WTC11 (cell line): ENCODE measurements at regions not wholly inside any gene's neighbourhood (a gene's known extent, or its start where the extent isn't known, plus 50 kb on each side); places are given as distances from the start of the nearest gene placed in this dataset.

Source experiments
- ATAC-seq: fragments of 200-7000 bp; cut with Tn5 transposase; 2 replicates; pipeline ENCODE4 v1.10.0; 2021; ENCODE audit warnings: mild to moderate bottlenecking, moderate library complexity
- CTCF ChIA-PET: fragments of 300-600 bp; sonication (Branson Sonifier 250); formaldehyde crosslinking; loops from one replicate; lab custom pipeline; 2021; ENCODE audit warnings: antibody characterized with exemption; lab: Charles Lee
- POLR2A ChIA-PET: fragments of 350-600 bp; sonication (Branson Sonifier 250); formaldehyde crosslinking; loops from one replicate; lab custom pipeline; 2021; ENCODE audit warnings: antibody characterized with exemption; lab: Charles Lee
- DNase-seq: peaks from one replicate; pipeline ENCODE4 v3.0.0; 2021; ENCODE audit warnings: low spot score
- H3K27ac Mint-ChIP-seq: 2 replicates; pipeline ENCODE4 v1.8.0; 2021; ENCODE audit warnings: mixed read lengths
- H3K27me3 Mint-ChIP-seq: 2 replicates; pipeline ENCODE4 v1.8.0; 2021; ENCODE audit warnings: low read depth, mild to moderate bottlenecking, moderate library complexity, mixed read lengths
- H3K36me3 Mint-ChIP-seq: 2 replicates; pipeline ENCODE4 v1.8.0; 2021; ENCODE audit warnings: mixed read lengths
- H3K4me1 Mint-ChIP-seq: 2 replicates; pipeline ENCODE4 v1.8.0; 2022; ENCODE audit warnings: mixed read lengths
- H3K4me3 Mint-ChIP-seq: 2 replicates; pipeline ENCODE4 v1.8.0; 2021; ENCODE audit warnings: mild to moderate bottlenecking, moderate library complexity, mixed read lengths
- H3K9me3 Mint-ChIP-seq: 2 replicates; pipeline ENCODE4 v1.8.0; 2021; ENCODE audit warnings: mixed read lengths
- CREB1 ChIP-seq: sonication (generic); formaldehyde crosslinking; IDR thresholded peaks from 2 replicates; pipeline ENCODE4 v1.8.0; 2023; ENCODE audit warnings: mild to moderate bottlenecking, missing genetic modification reagents
- CREM ChIP-seq: sonication (generic); formaldehyde crosslinking; IDR thresholded peaks from 2 replicates; pipeline ENCODE4 v1.8.1; 2022; ENCODE audit warnings: mild to moderate bottlenecking, missing genetic modification reagents, moderate library complexity
- ESRRA ChIP-seq: sonication (generic); formaldehyde crosslinking; IDR thresholded peaks from 2 replicates; pipeline ENCODE4 v1.8.1; 2022; ENCODE audit warnings: mild to moderate bottlenecking, missing genetic modification reagents, borderline replicate concordance
- GABPB1 ChIP-seq: sonication (generic); formaldehyde crosslinking; IDR thresholded peaks from 2 replicates; pipeline ENCODE4 v1.8.1; 2023; ENCODE audit warnings: mild to moderate bottlenecking, missing genetic modification reagents
- MXD4 ChIP-seq: fragments of 250-450 bp; sonication (Bioruptor Pico); IDR thresholded peaks from 2 replicates; pipeline ENCODE4 v1.8.0; 2021; ENCODE audit warnings: mild to moderate bottlenecking, moderate library complexity, borderline replicate concordance
- NFATC4 ChIP-seq: fragments of 250-450 bp; sonication (Bioruptor Pico); IDR thresholded peaks from 2 replicates; pipeline ENCODE4 v1.9.0; 2021; ENCODE audit warnings: mild to moderate bottlenecking
- OVOL2 ChIP-seq: fragments of 250-450 bp; sonication (Bioruptor Pico); IDR thresholded peaks from 2 replicates; pipeline ENCODE4 v1.9.0; 2021; ENCODE audit warnings: mild to moderate bottlenecking, borderline replicate concordance
- TP53 ChIP-seq: sonication (generic); formaldehyde crosslinking; IDR thresholded peaks from 2 replicates; pipeline ENCODE4 v1.8.1; 2023; ENCODE audit warnings: mild to moderate bottlenecking, missing genetic modification reagents
- ZNF121 ChIP-seq: sonication (generic); formaldehyde crosslinking; IDR thresholded peaks from 2 replicates; pipeline ENCODE4 v1.8.0; 2023; ENCODE audit warnings: missing genetic modification reagents
- ZNF416 ChIP-seq: fragments of 250-450 bp; sonication (Bioruptor Pico); IDR thresholded peaks from 2 replicates; pipeline ENCODE4 v1.9.0; 2021; ENCODE audit warnings: mild to moderate bottlenecking, inconsistent platforms
- TF ChIP-seq, protein P1 (sequence below): sonication (generic); formaldehyde crosslinking; IDR thresholded peaks from 2 replicates; pipeline ENCODE4 v1.8.1; 2022; ENCODE audit warnings: mild to moderate bottlenecking, moderate library complexity, missing genetic modification reagents
- TF ChIP-seq, protein P2 (sequence below): sonication (generic); formaldehyde crosslinking; IDR thresholded peaks from 2 replicates; pipeline ENCODE4 v1.8.0; 2022; ENCODE audit warnings: mild to moderate bottlenecking, missing genetic modification reagents
- TF ChIP-seq, protein P3 (sequence below): sonication (generic); formaldehyde crosslinking; IDR thresholded peaks from 2 replicates; pipeline ENCODE4 v1.8.0; 2023; ENCODE audit warnings: missing genetic modification reagents
- TF ChIP-seq, protein P4 (sequence below): sonication (generic); formaldehyde crosslinking; IDR thresholded peaks from 2 replicates; pipeline ENCODE4 v1.8.1; 2023; ENCODE audit warnings: mild to moderate bottlenecking, missing genetic modification reagents, borderline replicate concordance
- TF ChIP-seq, protein P5 (sequence below): sonication (generic); formaldehyde crosslinking; IDR thresholded peaks from 2 replicates; pipeline ENCODE4 v1.8.0; 2022; ENCODE audit warnings: mild to moderate bottlenecking, missing genetic modification reagents
- TF ChIP-seq, protein P6 (sequence below): fragments of 250-450 bp; sonication (Bioruptor Pico); IDR thresholded peaks from 2 replicates; pipeline ENCODE4 v1.9.0; 2021; ENCODE audit warnings: mild to moderate bottlenecking
- TF ChIP-seq, protein P7 (sequence below): sonication (generic); formaldehyde crosslinking; conservative IDR thresholded peaks from 2 replicates; pipeline ENCODE4 v1.8.1; 2023; ENCODE audit warnings: mild to moderate bottlenecking, low read depth, missing genetic modification reagents, moderate library complexity

DNA sequence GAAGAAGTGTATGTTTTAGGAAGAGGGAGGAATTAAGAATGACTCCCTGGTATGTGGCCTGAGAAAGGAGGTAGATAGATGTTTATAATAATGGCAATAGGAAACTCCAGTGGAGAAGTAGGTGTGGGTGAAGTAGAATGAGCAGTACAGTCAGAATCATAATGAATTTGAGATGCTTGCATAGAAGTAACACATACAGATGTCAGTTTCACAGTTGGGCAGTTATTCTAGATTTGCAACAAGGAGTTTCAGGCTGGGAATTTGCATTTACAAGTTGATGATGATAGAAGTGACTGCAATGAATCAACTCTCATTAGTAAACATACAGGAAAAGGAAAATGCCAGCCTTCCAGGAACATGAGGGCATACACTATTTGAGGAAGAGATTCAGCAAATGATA, 149.0 kb downstream of the SLITRK1 start:
- Mint-ChIP-seq H3K27me3 (no peaks in the 10 kb centered on the region), H3K4me3 (no peak overlapping the region), H3K36me3 (no peaks in the 10 kb centered on the region), H3K4me1 (peaks cover 18% of the 10 kb centered on the region), H3K27ac (no peak overlapping the region), H3K9me3 (no peaks in the 10 kb centered on the region)
- ChIA-PET POLR2A (no interaction called here), CTCF (no interaction called here)
- DNase-seq (no peak), ATAC-seq (no peak)
- TF ChIP-seq, protein P1, sequence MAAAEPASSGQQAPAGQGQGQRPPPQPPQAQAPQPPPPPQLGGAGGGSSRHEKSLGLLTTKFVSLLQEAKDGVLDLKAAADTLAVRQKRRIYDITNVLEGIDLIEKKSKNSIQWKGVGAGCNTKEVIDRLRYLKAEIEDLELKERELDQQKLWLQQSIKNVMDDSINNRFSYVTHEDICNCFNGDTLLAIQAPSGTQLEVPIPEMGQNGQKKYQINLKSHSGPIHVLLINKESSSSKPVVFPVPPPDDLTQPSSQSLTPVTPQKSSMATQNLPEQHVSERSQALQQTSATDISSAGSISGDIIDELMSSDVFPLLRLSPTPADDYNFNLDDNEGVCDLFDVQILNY (CRISPR knock-in tag): no peak
- TF ChIP-seq, protein P2, sequence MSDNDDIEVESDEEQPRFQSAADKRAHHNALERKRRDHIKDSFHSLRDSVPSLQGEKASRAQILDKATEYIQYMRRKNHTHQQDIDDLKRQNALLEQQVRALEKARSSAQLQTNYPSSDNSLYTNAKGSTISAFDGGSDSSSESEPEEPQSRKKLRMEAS (CRISPR knock-in tag): no peak
- TF ChIP-seq ESRRA (CRISPR knock-in tag) (no peak), NFATC4 (CRISPR knock-in tag) (no peak)
- TF ChIP-seq, protein P3, sequence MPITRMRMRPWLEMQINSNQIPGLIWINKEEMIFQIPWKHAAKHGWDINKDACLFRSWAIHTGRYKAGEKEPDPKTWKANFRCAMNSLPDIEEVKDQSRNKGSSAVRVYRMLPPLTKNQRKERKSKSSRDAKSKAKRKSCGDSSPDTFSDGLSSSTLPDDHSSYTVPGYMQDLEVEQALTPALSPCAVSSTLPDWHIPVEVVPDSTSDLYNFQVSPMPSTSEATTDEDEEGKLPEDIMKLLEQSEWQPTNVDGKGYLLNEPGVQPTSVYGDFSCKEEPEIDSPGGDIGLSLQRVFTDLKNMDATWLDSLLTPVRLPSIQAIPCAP: no peak

DNA sequence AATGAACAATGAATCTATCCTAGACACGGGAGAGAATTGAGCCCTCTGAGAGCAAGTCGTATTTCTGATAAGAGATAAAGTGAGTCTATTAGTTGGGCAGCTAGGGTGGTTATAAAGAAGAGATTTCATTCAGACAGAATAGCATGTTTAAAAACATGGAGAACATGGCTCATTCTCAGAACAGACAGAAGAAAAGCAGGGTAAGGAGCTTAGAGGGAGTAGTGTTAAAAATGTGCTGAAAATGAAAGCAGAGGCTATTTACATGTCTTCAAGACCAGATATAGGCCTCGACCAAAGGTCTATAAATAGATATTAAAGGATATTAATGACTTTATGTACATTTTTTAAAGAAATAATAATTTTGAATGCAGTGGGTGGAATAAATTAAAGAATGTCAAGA, 149.5 kb downstream of the SLITRK1 start:
- ATAC-seq (no peak), DNase-seq (no peak)
- H3K27me3 Mint-ChIP-seq: no peaks in the 10 kb centered on the region
- ChIA-PET CTCF (no interaction called here), POLR2A (no interaction called here)
- TF ChIP-seq, protein P4, sequence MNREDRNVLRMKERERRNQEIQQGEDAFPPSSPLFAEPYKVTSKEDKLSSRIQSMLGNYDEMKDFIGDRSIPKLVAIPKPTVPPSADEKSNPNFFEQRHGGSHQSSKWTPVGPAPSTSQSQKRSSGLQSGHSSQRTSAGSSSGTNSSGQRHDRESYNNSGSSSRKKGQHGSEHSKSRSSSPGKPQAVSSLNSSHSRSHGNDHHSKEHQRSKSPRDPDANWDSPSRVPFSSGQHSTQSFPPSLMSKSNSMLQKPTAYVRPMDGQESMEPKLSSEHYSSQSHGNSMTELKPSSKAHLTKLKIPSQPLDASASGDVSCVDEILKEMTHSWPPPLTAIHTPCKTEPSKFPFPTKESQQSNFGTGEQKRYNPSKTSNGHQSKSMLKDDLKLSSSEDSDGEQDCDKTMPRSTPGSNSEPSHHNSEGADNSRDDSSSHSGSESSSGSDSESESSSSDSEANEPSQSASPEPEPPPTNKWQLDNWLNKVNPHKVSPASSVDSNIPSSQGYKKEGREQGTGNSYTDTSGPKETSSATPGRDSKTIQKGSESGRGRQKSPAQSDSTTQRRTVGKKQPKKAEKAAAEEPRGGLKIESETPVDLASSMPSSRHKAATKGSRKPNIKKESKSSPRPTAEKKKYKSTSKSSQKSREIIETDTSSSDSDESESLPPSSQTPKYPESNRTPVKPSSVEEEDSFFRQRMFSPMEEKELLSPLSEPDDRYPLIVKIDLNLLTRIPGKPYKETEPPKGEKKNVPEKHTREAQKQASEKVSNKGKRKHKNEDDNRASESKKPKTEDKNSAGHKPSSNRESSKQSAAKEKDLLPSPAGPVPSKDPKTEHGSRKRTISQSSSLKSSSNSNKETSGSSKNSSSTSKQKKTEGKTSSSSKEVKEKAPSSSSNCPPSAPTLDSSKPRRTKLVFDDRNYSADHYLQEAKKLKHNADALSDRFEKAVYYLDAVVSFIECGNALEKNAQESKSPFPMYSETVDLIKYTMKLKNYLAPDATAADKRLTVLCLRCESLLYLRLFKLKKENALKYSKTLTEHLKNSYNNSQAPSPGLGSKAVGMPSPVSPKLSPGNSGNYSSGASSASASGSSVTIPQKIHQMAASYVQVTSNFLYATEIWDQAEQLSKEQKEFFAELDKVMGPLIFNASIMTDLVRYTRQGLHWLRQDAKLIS (CRISPR knock-in tag): no peak
- TF ChIP-seq ZNF121 (CRISPR knock-in tag) (no peak), ZNF416 (CRISPR knock-in tag) (no peak), TP53 (CRISPR knock-in tag) (no peak), OVOL2 (CRISPR knock-in tag) (no peak), MXD4 (CRISPR knock-in tag) (no peak), GABPB1 (CRISPR knock-in tag) (no peak), CREM (no peak), CREB1 (no peak)
- TF ChIP-seq, protein P3: no peak
- TF ChIP-seq, protein P5, sequence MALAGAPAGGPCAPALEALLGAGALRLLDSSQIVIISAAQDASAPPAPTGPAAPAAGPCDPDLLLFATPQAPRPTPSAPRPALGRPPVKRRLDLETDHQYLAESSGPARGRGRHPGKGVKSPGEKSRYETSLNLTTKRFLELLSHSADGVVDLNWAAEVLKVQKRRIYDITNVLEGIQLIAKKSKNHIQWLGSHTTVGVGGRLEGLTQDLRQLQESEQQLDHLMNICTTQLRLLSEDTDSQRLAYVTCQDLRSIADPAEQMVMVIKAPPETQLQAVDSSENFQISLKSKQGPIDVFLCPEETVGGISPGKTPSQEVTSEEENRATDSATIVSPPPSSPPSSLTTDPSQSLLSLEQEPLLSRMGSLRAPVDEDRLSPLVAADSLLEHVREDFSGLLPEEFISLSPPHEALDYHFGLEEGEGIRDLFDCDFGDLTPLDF (CRISPR knock-in tag): no peak
- TF ChIP-seq, protein P6, sequence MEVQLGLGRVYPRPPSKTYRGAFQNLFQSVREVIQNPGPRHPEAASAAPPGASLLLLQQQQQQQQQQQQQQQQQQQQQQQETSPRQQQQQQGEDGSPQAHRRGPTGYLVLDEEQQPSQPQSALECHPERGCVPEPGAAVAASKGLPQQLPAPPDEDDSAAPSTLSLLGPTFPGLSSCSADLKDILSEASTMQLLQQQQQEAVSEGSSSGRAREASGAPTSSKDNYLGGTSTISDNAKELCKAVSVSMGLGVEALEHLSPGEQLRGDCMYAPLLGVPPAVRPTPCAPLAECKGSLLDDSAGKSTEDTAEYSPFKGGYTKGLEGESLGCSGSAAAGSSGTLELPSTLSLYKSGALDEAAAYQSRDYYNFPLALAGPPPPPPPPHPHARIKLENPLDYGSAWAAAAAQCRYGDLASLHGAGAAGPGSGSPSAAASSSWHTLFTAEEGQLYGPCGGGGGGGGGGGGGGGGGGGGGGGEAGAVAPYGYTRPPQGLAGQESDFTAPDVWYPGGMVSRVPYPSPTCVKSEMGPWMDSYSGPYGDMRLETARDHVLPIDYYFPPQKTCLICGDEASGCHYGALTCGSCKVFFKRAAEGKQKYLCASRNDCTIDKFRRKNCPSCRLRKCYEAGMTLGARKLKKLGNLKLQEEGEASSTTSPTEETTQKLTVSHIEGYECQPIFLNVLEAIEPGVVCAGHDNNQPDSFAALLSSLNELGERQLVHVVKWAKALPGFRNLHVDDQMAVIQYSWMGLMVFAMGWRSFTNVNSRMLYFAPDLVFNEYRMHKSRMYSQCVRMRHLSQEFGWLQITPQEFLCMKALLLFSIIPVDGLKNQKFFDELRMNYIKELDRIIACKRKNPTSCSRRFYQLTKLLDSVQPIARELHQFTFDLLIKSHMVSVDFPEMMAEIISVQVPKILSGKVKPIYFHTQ: no peak
- TF ChIP-seq, protein P7, sequence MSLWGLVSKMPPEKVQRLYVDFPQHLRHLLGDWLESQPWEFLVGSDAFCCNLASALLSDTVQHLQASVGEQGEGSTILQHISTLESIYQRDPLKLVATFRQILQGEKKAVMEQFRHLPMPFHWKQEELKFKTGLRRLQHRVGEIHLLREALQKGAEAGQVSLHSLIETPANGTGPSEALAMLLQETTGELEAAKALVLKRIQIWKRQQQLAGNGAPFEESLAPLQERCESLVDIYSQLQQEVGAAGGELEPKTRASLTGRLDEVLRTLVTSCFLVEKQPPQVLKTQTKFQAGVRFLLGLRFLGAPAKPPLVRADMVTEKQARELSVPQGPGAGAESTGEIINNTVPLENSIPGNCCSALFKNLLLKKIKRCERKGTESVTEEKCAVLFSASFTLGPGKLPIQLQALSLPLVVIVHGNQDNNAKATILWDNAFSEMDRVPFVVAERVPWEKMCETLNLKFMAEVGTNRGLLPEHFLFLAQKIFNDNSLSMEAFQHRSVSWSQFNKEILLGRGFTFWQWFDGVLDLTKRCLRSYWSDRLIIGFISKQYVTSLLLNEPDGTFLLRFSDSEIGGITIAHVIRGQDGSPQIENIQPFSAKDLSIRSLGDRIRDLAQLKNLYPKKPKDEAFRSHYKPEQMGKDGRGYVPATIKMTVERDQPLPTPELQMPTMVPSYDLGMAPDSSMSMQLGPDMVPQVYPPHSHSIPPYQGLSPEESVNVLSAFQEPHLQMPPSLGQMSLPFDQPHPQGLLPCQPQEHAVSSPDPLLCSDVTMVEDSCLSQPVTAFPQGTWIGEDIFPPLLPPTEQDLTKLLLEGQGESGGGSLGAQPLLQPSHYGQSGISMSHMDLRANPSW: no peak
- no peaks in the 10 kb centered on the region for H3K9me3 Mint-ChIP-seq
- H3K36me3 Mint-ChIP-seq: no peaks in the 10 kb centered on the region
- no peak overlapping the region for H3K27ac Mint-ChIP-seq
- peaks cover 18% of the 10 kb centered on the region for H3K4me1 Mint-ChIP-seq
- no peak overlapping the region for H3K4me3 Mint-ChIP-seq
